NCI-H460 (cell line): ENCODE measurements at regions not wholly inside any gene's neighbourhood (a gene's known extent, or its start where the extent isn't known, plus 50 kb on each side); places are given as distances from the start of the nearest gene placed in this dataset.
"Not testable (repeated sequence)": the region's sequence is repeated elsewhere in the genome, so short reads cannot be mapped to it uniquely, and the experiment has no call there.

ENCODE experiments used
- DNase-seq: peaks from one replicate; pipeline ENCODE4 v3.0.0-alpha.2; 2016; ENCODE audit warnings: low read depth; ENCODE audit errors: extremely low read depth
- small RNA-seq, 2 experiments: library from RNA; depleted of rRNA; stranded (forward); fragments of <200 nt; gene quantifications; one replicate each; pipeline ENCODE3, GENCODE V24; 2014

GRCh38 chrX:123108513-123109427 lies 75.3 kb upstream of the GRIA3 start:
- no peak for DNase-seq

GRCh38 chrX:123121241-123121640 lies 62.8 kb upstream of the GRIA3 start:
- no peak for DNase-seq

GRCh38 chrX:123129805-123130204 lies 54.3 kb upstream of the GRIA3 start:
- DNase-seq, result not testable (repeated sequence)

Small RNA genes lying in the stretch of these regions (small RNA-seq; reads per million reads assigned to genes)
- 0 reads per million in 2 experiments for gene MIR3672
- 0 to 0.12 reads per million in 2 experiments for gene RF00012
